ENCODE measurements at regions not wholly inside any gene's neighbourhood (a gene's known extent, or its start where the extent isn't known, plus 50 kb on each side); places are given as distances from the start of the nearest gene placed in this dataset.

DNA sequence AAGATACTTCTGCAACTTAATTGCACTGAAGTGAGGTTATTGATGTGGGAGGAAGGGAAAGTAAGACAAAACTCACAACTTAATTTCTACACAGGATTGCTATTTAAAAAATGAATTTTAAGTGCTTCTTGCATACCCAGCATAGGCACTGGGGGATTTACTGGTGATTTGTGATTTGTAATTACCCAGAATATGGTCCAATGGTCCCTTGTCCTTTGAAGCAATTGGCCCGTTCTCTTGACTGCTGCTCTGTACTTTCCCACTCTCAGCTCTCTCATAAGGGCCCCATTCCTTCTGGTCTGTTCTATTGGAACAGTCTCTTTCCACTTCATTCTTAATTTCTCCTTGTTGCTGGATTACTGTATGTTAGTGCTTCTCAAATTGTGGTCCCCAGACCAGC is 75.4 kb upstream of the SPATA31D4 start (continued):
- TF ChIP-seq USF2 (CRISPR knock-in tag; IDR thresholded peaks at IDR 0.05): no peak
- TF ChIP-seq NR1H2 (CRISPR knock-in tag; IDR thresholded peaks at IDR 0.05): no peak
- no peak for TF ChIP-seq TEAD1 (CRISPR knock-in tag; IDR thresholded peaks at IDR 0.05)
- no peak for TF ChIP-seq ZNF532 (CRISPR knock-in tag; IDR thresholded peaks at IDR 0.05; ENCODE audit: borderline replicate concordance)
- no peak for TF ChIP-seq ZNF396 (CRISPR knock-in tag; IDR thresholded peaks at IDR 0.05; ENCODE audit: borderline replicate concordance)

- Mint-ChIP-seq H3K27ac (no peak overlapping the region), H3K4me3 (no peak overlapping the region), H3K36me3 (no peaks in the 10 kb centered on the region), H3K9me3 (no peaks in the 10 kb centered on the region), H3K27me3 (ENCODE audit: low read depth) (no peaks in the 10 kb centered on the region), H3K4me1 (no peaks in the 10 kb centered on the region)
- CTCF ChIA-PET: interaction anchor here (0.7 kb wide), 1 partner anchor 737 kb away, joined by 3 read pairs; no protein-coding TSS in a partner anchor
- DNase-seq (ENCODE audit: low spot score) (no peak), ATAC-seq (no peak)
- TF ChIP-seq PRRX2 (CRISPR knock-in tag; IDR thresholded peaks at IDR 0.05) (no peak), FOXP1 (CRISPR knock-in tag; IDR thresholded peaks at IDR 0.05; ENCODE audit: borderline replicate concordance) (no peak), FOXP4 (CRISPR knock-in tag; IDR thresholded peaks at IDR 0.05) (no peak), GABPB1 (CRISPR knock-in tag; IDR thresholded peaks at IDR 0.05) (no peak)
- POLR2A ChIA-PET: no interaction called here
These were observed 72.7 kb upstream of the SPATA31D4 start for GRCh38 chr9:81855538-81855937.

DNA sequence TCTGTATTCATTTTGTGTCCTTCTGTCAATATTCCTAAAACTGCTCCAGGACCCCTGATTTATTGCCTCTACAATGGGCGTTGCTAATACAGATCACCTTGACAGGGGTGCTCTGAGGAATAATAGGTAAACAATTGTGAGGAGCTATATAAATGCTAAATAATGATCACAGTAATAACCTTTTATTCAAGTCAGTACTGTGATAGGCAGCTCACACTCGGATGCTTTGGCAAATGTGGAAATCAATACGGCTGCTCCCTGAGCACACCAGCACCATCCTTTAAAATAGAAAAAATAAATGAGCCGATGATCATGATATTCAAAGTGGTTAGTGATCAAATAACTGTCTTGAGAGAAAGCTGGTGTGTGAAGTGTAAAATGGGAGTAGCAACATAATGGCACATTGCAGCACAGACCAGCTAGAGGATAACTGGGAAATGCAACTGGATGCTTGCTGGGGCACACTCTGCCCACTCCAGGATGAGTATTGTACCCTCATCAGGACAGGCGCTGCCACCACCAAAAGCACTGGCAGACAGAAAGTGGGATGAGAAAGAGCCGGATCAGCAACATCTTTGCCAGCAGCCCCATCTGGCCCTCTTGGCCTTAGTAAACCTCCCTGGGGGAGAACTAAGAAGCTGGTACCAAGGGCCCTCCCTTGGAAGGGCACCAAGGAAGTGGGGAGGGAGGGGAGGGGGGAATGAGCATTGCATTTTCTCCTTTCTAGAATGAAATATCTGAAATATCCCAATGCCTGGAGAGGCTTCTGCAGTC is 69.4 kb upstream of the SPATA31D4 start:
- Mint-ChIP-seq H3K27me3 (ENCODE audit: low read depth) (no peaks in the 10 kb centered on the region), H3K4me3 (no peak overlapping the region), H3K36me3 (no peaks in the 10 kb centered on the region), H3K27ac (no peak overlapping the region), H3K4me1 (no peaks in the 10 kb centered on the region), H3K9me3 (no peaks in the 10 kb centered on the region)
- ATAC-seq: no peak
- ChIA-PET POLR2A (interaction anchor here (0.6 kb wide), 1 partner anchor 910 kb away, joined by 3 read pairs; no protein-coding TSS in a partner anchor), CTCF (no interaction called here)
- DNase-seq (ENCODE audit: low spot score): no peak
- TF ChIP-seq ZNF121 (CRISPR knock-in tag; IDR thresholded peaks at IDR 0.05) (no peak), HMGXB4 (CRISPR knock-in tag; IDR thresholded peaks at IDR 0.05) (no peak), JAZF1 (CRISPR knock-in tag; IDR thresholded peaks at IDR 0.05) (no peak), SMAD3 (CRISPR knock-in tag; IDR thresholded peaks at IDR 0.05; ENCODE audit: borderline replicate concordance) (no peak), ESRRA (CRISPR knock-in tag; IDR thresholded peaks at IDR 0.05; ENCODE audit: borderline replicate concordance) (no peak), NFATC4 (CRISPR knock-in tag; IDR thresholded peaks at IDR 0.05) (no peak), ATF6 (CRISPR knock-in tag; IDR thresholded peaks at IDR 0.05) (no peak)
- TF ChIP-seq, protein P1, sequence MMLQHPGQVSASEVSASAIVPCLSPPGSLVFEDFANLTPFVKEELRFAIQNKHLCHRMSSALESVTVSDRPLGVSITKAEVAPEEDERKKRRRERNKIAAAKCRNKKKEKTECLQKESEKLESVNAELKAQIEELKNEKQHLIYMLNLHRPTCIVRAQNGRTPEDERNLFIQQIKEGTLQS (CRISPR knock-in tag; conservative IDR thresholded peaks at IDR 0.05): no peak
- TF ChIP-seq, protein P2, sequence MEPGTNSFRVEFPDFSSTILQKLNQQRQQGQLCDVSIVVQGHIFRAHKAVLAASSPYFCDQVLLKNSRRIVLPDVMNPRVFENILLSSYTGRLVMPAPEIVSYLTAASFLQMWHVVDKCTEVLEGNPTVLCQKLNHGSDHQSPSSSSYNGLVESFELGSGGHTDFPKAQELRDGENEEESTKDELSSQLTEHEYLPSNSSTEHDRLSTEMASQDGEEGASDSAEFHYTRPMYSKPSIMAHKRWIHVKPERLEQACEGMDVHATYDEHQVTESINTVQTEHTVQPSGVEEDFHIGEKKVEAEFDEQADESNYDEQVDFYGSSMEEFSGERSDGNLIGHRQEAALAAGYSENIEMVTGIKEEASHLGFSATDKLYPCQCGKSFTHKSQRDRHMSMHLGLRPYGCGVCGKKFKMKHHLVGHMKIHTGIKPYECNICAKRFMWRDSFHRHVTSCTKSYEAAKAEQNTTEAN (CRISPR knock-in tag; IDR thresholded peaks at IDR 0.05): no peak
- TF ChIP-seq, protein P3, sequence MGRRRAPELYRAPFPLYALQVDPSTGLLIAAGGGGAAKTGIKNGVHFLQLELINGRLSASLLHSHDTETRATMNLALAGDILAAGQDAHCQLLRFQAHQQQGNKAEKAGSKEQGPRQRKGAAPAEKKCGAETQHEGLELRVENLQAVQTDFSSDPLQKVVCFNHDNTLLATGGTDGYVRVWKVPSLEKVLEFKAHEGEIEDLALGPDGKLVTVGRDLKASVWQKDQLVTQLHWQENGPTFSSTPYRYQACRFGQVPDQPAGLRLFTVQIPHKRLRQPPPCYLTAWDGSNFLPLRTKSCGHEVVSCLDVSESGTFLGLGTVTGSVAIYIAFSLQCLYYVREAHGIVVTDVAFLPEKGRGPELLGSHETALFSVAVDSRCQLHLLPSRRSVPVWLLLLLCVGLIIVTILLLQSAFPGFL (CRISPR knock-in tag; IDR thresholded peaks at IDR 0.05; ENCODE audit: borderline replicate concordance): no peak

Measured in WTC11 (cell line).